Esophagus squamous epithelium (tissue), 4 donors: ENCODE measurements at regions not wholly inside any gene's neighbourhood (a gene's known extent, or its start where the extent isn't known, plus 50 kb on each side); places are given as distances from the start of the nearest gene placed in this dataset.

Experiments
- CTCF ChIP-seq, 6 experiments: fragments of 450-650 bp in 4 of 6; fragments of 200-600 bp in 2 of 6; sonication (generic) in 2 of 6; IDR thresholded peaks; one replicate each; pipeline ENCODE4 v1.5.1; 2016 to 2019; ENCODE audit warnings: antibody characterized with exemption in 6 of 6, mild to moderate bottlenecking in 4 of 6, moderate library complexity in 4 of 6
- POLR2A ChIP-seq, 4 donors: fragments of 450-650 bp; IDR thresholded peaks; one replicate each; pipeline ENCODE4 v1.6.1; 2017; ENCODE audit warnings: antibody characterized with exemption in 4 of 4, mild to moderate bottlenecking in 4 of 4, moderate library complexity in 3 of 4

DNA sequence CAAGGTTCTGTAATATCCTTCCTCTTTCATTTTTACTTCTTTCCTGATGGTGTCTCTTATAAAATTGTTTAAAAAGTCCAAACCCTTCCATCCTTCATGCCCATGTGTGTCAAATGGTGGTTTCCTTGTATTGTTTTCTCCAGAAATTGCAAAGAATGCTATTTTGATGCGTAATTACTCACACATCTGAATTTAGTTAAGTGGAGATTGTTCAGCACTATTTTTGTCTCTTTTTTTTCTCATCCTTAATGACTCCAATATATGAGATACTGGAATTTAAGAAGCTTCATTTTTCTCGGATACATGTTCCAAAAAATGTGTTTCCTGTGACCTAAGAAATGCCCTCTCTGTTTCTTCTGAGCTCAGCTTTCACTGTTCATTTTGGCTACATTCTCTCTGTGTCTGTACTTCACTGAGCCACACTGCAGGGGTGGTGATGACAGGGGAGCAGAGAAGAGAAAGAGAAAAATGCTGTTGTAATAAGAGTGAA, 799.8 kb downstream of the DIPK2A start:
- TF ChIP-seq CTCF (IDR thresholded peaks at IDR 0.05) (no peak), POLR2A (IDR thresholded peaks at IDR 0.05) (no peak)
